GM12864 (cell line): ENCODE measurements at regions not wholly inside any gene's neighbourhood (a gene's known extent, or its start where the extent isn't known, plus 50 kb on each side); places are given as distances from the start of the nearest gene placed in this dataset.
"Not testable (repeated sequence)": the region's sequence is repeated elsewhere in the genome, so short reads cannot be mapped to it uniquely, and the experiment has no call there.

Experiments
- DNase-seq: peaks from one replicate; pipeline ENCODE4 v3.0.0-alpha.2; 2011; ENCODE audit warnings: low read depth
- H3K4me3 ChIP-seq: 2 replicates; pipeline ENCODE4 v1.5.1; 2011; ENCODE audit warnings: mild to moderate bottlenecking, low read depth, low read length, control low read depth
- TF ChIP-seq, protein P1 (sequence below): IDR thresholded peaks from 2 replicates; pipeline ENCODE4 v1.5.1; 2011; ENCODE audit warnings: low read depth, mild to moderate bottlenecking, moderate library complexity, low read length, control low read depth, inconsistent platforms; ENCODE audit errors: missing control alignments

DNA sequence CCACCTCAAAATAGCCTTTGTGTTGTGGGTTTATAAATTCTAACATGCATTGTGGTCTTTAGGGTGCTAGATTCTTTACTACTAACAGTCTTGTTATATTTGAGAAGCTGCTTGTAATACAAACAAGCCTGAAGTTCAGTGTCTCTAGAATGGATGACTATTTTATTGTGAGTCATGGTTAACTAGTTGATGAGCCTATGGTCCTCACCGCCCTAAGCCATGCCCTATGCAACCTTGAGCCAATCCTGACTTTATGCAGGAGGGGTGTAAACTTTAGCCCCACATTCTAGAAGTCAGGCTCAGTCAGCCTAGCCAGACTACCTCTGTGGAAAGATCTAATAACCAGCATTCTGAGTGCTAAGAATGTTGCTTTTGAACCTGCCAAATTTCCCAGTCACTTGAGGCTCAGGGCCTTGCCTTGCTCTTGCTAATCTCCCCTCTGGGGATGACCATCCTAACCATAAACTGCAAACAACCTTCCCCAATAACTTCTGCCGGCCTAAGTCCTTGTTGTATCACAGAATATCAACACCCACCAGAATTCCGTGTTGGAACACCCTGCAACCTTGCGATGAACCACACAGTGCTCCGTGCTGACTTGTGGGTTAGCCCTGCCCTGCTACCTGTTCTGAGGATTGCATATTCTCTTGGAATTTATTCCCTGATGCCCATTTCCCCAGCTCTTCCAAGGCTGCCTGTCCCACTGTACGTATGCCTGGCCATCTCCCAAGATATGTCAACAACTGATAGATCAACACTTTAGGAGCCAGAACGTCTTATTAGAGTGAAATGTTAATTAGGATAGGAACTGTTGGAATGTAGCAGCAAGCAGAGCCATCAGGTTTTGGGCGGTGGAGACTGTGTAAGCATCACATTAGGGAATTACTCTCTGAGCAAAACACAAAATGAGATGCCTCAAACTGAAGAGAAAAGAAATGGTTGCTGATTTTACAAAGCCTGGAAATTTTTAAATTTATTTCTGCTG is 71.7 kb upstream of the CEP85L start:
- no peak for DNase-seq
- H3K4me3 ChIP-seq: no peak overlapping the region
- TF ChIP-seq, protein P1, sequence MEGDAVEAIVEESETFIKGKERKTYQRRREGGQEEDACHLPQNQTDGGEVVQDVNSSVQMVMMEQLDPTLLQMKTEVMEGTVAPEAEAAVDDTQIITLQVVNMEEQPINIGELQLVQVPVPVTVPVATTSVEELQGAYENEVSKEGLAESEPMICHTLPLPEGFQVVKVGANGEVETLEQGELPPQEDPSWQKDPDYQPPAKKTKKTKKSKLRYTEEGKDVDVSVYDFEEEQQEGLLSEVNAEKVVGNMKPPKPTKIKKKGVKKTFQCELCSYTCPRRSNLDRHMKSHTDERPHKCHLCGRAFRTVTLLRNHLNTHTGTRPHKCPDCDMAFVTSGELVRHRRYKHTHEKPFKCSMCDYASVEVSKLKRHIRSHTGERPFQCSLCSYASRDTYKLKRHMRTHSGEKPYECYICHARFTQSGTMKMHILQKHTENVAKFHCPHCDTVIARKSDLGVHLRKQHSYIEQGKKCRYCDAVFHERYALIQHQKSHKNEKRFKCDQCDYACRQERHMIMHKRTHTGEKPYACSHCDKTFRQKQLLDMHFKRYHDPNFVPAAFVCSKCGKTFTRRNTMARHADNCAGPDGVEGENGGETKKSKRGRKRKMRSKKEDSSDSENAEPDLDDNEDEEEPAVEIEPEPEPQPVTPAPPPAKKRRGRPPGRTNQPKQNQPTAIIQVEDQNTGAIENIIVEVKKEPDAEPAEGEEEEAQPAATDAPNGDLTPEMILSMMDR: no peak

DNA sequence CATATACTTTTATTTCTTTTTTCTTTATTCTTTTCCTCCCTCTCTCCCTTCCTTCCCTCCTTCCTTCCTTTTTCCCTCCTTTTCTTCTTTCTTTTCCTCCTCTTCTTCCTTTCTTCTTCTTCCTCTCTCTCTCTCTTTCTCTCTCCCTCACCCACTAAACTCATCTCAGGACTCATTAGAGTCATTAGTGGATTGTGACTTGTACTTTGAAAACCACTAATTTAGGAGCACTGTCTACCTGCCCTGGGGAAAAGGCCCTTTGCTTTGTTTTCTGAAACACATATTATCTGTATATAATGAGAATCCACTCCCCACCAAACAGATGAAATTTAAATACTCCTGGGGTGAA is 68.7 kb upstream of the CEP85L start:
- TF ChIP-seq, protein P1: no peak
- no peak overlapping the region for H3K4me3 ChIP-seq
- DNase-seq: no peak

DNA sequence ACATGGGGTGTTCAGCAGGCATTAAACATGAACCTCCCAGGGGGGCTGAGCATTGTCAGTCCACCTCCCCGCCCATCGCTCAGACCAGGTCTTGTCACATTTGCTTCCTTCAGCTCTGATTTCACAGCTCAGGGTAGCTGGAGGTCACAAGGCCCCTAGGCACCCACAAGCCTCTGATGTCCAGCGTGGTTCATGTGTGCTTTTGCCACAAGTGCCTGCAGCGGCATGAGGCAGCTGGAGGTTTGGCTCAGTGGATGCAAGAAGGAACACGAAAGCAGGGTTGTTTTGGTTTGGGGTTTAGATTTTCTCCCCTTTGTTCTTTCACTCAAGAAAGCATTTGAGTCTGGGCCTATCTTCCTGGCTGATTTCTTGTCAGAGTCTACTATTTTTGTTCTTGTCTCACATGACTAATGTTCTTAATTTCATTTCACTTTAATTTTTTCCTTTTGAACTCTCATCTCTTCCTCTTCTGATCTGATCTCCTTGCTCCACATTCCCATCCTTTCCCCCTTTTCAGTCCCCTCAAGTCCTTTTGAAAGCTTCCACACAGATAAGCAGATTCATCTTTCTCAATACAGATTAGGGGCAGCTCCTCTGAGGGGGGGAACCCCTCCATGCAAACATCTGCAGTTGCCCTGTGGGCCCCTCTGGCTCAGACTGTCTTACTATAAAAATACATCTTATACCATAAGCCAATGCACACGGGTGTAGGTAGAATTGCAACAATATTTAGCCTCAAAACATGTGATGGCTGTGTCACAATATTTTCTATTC is 68.1 kb upstream of the CEP85L start:
- no peak overlapping the region for H3K4me3 ChIP-seq
- TF ChIP-seq, protein P1: no peak
- DNase-seq: no peak

DNA sequence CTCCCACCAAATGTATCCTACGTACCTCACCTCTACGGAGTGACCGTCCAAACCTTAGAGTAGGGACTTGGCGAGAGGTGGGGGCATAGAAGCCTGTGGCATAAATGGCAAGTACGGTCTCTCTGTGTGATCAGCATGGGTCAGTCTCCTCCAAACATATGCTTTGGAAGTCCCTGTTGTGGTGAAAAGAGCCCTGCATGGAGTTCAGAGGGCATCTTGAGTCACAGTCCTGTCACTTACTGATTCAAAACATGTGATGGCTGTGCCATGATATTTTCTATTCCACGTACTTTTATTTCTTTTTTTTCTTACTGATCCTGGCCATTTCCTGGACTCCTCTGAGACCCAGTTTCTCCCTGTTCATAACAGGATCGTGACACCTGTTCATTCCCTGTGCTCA is 67.5 kb upstream of the CEP85L start:
- DNase-seq: no peak
- no peak overlapping the region for H3K4me3 ChIP-seq
- TF ChIP-seq, protein P1: no peak

DNA sequence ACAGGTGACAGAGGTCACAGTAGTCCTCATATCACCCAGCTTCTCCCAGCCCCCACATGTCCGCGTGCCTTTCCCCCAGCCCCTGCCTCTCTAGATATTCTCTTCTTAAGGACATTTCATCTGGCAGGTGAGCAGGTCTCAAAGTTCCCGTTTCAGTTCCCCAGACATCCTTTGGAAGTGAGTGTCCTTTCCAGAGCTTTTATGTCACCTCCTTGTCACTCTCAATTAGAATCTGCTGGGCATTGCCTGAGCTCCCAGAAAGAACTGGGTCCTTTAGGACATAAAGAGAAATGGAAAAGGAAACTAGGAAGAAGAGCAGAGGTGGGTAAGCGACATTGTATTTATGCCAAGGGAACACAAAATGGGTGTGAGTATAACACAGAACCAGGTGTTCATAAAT is 66.9 kb upstream of the CEP85L start:
- H3K4me3 ChIP-seq: no peak overlapping the region
- TF ChIP-seq, protein P1: no peak
- DNase-seq: no peak

DNA sequence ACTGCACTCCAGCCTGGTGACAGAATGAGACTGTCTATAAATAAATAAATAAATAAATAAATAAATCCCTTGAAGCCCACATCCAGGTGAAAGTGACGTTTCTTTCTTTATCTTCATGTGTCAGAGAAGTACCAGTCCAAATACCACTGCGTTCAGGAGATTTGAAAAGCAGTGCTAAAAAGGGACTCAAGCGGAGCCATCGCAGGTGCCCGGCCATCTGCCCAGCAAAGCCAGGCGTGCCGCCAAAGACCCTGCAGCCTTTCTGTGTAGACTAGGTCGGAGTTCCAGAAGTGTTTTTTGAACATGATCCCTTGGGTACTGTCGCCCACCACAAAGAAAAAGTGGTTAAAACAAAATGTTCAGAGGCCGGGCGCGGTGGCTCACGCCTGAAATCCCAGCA is 65.7 kb upstream of the CEP85L start:
- DNase-seq: no peak
- H3K4me3 ChIP-seq: no peak overlapping the region
- TF ChIP-seq, protein P1: no peak

DNA sequence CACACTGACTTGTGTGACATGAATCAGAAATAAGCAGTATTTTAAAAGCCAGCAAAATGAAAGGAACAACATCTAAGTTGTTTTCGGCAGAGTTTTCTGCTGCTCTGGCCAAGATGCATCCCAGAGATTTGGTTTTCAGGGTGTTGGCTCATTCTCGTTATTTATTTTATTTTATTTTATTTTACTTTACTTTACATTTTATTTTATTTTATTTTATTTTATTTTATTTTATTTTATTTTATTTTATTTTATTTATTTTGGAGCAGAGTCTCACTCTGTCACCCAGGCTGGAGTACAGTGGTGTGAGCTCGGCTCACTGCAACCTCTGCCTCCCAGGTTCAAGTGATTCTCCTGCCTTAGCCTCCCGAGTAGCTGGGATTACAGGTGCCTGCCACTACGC is 64.5 kb upstream of the CEP85L start:
- not testable (repeated sequence) for H3K4me3 ChIP-seq

More for the DNA sequence above, 64.5 kb upstream of the CEP85L start:
- not testable (repeated sequence) for DNase-seq
